ENCODE measurements at regions not wholly inside any gene's neighbourhood (a gene's known extent, or its start where the extent isn't known, plus 50 kb on each side); places are given as distances from the start of the nearest gene placed in this dataset.
"Not testable (repeated sequence)": the region's sequence is repeated elsewhere in the genome, so short reads cannot be mapped to it uniquely, and the experiment has no call there.

DNA sequence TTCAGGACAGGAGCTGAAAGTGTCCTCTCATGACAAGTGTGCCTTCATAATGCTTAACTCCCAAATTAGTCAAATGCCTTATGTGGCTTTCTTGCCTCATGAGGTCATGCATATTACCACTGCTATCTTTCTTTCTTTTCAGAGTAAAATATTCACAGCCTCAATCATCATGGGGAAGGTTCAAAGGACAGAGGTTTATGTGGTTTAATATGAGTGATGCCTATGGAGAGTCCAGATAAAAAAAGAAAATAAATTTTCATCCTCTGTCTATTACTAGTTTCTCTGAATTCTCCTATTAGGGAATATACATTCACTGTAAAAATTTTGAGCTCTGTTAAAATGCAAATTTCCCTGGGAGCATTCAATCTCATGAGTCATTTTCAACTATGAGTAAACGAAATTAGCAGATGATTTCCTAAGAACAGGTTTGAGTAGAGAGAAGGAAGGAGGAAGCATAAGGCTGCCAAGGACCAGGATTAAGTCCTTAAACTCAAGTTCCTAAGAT is 396.9 kb upstream of the ADGRB3 start:
- 33 to 42% methylated on average over 1 of the region's 1 CpG for WGBS, 2 donors

DNA sequence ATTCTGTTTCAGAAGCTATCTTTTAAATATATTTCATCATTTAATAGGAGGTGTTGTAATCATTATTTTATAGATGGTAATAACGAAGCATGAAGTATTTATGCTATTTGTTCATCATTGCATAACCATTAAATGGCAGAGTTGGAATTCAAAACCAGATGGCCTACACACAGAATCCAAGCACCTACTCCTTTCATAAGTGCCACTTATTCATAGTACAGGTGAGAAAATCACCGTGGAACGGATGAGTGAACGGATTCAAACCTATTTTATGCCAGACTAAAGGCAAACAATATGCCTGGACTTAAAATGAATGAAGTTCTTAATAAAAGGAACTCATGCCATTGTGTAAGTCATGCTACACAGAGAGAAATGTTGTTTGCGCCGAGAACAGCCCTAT is 397.9 kb upstream of the ADGRB3 start:
- 80 to 93% methylated on average over 6 of the region's 6 CpGs for WGBS, 2 donors
- H3K4me3 ChIP-seq (ENCODE audit: low read length in 2 of 2), result no peak overlapping the region
- intact Hi-C loops (cut with DNase I), result no loop called here
- DNase-seq (no peak), ATAC-seq (ENCODE audit: low FRiP score) (no peak)
- no peaks in the 10 kb centered on the region for H3K4me1 ChIP-seq (ENCODE audit: control insufficient read depth in 1 of 2, insufficient read depth in 2 of 2, low read length in 2 of 2)
- no peak overlapping the region for H3K27ac ChIP-seq (ENCODE audit: low read depth in 1 of 2, low read length in 2 of 2)
- H3K9me3 ChIP-seq (ENCODE audit: control insufficient read depth, low read length), result no peaks in the 10 kb centered on the region
- H3K36me3 ChIP-seq (ENCODE audit: control insufficient read depth in 1 of 2, insufficient read depth in 2 of 2, low read length in 1 of 2), result no peaks in the 10 kb centered on the region
- no peaks in the 10 kb centered on the region for H3K27me3 ChIP-seq (ENCODE audit: control insufficient read depth in 1 of 2, insufficient read depth in 2 of 2, low read length in 1 of 2)

More for the DNA sequence above, 396.9 kb upstream of the ADGRB3 start:
- no peak overlapping the region for H3K4me3 ChIP-seq (ENCODE audit: low read length in 2 of 2)
- no peak for DNase-seq
- no peak overlapping the region for H3K27ac ChIP-seq (ENCODE audit: low read depth in 1 of 2, low read length in 2 of 2)
- no peaks in the 10 kb centered on the region for H3K4me1 ChIP-seq (ENCODE audit: control insufficient read depth in 1 of 2, insufficient read depth in 2 of 2, low read length in 2 of 2)
- no peaks in the 10 kb centered on the region for H3K9me3 ChIP-seq (ENCODE audit: control insufficient read depth, low read length)
- ATAC-seq (ENCODE audit: low FRiP score), result no peak
- H3K27me3 ChIP-seq (ENCODE audit: control insufficient read depth in 1 of 2, insufficient read depth in 2 of 2, low read length in 1 of 2), result no peaks in the 10 kb centered on the region
- no peaks in the 10 kb centered on the region for H3K36me3 ChIP-seq (ENCODE audit: control insufficient read depth in 1 of 2, insufficient read depth in 2 of 2, low read length in 1 of 2)
- intact Hi-C loops (cut with DNase I), result no loop called here

DNA sequence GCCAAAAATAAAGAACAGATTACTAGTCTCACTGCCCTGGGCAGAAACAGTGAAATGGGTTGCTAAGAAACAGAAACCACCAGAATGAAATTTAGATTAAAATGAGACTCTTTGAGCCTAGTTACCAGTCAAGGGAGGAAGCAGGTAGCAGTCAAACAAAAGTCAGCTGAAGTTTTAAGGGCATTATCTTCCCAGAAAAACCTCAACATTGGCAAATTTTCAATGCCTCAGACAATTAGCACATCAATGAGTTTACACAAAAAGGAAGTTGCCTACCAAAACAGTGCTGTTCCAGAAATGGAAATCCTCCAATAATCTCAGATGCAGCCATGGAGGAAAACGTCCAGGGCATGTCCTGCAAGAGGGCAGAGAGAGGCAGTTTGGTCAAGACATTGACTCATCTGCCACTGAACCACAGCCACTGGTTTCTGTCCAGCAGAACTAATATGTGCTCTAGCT is 399.7 kb upstream of the ADGRB3 start:
- ATAC-seq (ENCODE audit: low FRiP score), result no peak
- intact Hi-C loops (cut with DNase I), result no loop called here
- WGBS, 2 donors, result 8 to 16% methylated on average over 1 of the region's 1 CpG
- Histone ChIP-seq H3K4me3 (ENCODE audit: low read length in 2 of 2) (no peak overlapping the region), H3K4me1 (ENCODE audit: control insufficient read depth in 1 of 2, insufficient read depth in 2 of 2, low read length in 2 of 2) (no peaks in the 10 kb centered on the region), H3K36me3 (ENCODE audit: control insufficient read depth in 1 of 2, insufficient read depth in 2 of 2, low read length in 1 of 2) (no peaks in the 10 kb centered on the region), H3K27ac (ENCODE audit: low read depth in 1 of 2, low read length in 2 of 2) (no peak overlapping the region), H3K27me3 (ENCODE audit: control insufficient read depth in 1 of 2, insufficient read depth in 2 of 2, low read length in 1 of 2) (no peaks in the 10 kb centered on the region), H3K9me3 (ENCODE audit: control insufficient read depth, low read length) (no peaks in the 10 kb centered on the region)
- no peak for DNase-seq

DNA sequence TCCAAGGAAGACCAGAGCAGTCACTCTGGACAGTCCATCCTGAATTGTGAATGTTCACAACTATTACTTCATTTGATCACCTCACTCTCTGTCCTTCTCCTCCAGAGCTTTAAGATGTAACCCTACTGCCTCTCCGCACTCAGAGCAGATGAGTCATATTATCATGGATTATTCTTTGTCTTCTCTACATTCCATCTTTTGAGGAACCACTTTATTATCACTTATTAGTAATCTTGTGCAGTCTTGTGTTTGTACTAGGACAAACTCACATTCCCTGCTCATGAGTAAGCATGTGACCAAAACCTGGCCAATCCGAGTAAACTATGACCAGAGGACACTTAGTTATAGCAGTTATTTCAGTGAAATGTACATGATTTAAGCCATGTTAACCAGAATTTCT is 401.5 kb upstream of the ADGRB3 start:
- Histone ChIP-seq H3K27ac (ENCODE audit: low read depth in 1 of 2, low read length in 2 of 2) (no peak overlapping the region), H3K27me3 (ENCODE audit: control insufficient read depth in 1 of 2, insufficient read depth in 2 of 2, low read length in 1 of 2) (no peaks in the 10 kb centered on the region), H3K4me3 (ENCODE audit: low read length in 2 of 2) (no peak overlapping the region), H3K36me3 (ENCODE audit: control insufficient read depth in 1 of 2, insufficient read depth in 2 of 2, low read length in 1 of 2) (no peaks in the 10 kb centered on the region), H3K9me3 (ENCODE audit: control insufficient read depth, low read length) (no peaks in the 10 kb centered on the region), H3K4me1 (ENCODE audit: control insufficient read depth in 1 of 2, insufficient read depth in 2 of 2, low read length in 2 of 2) (no peaks in the 10 kb centered on the region)
- ATAC-seq (ENCODE audit: low FRiP score) (no peak), DNase-seq (no peak)
- WGBS, 2 donors, result 74 to 83% methylated on average over 2 of the region's 2 CpGs
- intact Hi-C loops (cut with DNase I), result no loop called here

DNA sequence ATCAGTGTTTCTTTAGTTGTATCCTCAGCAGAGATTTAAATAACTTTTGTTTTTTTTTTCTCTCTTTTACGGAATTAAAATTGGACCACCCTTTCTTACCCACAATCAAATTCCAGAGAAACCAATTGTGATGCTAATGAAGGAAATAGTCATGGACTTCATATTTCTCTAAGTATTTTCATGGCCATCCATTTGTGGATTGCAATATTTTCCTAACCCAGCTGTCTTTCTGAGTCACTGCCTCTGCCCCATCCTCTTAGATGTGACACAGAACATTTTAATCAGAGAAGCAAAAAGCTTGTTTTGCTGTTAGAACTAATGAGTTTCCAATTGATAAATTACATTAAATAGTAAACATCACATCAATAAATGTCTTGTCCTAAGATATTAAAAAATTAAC is 405.5 kb upstream of the ADGRB3 start:
- no peak overlapping the region for H3K4me3 ChIP-seq (ENCODE audit: low read length in 2 of 2)
- no peaks in the 10 kb centered on the region for H3K4me1 ChIP-seq (ENCODE audit: control insufficient read depth in 1 of 2, insufficient read depth in 2 of 2, low read length in 2 of 2)
- no peak for DNase-seq
- no peaks in the 10 kb centered on the region for H3K36me3 ChIP-seq (ENCODE audit: control insufficient read depth in 1 of 2, insufficient read depth in 2 of 2, low read length in 1 of 2)
- no peaks in the 10 kb centered on the region for H3K27me3 ChIP-seq (ENCODE audit: control insufficient read depth in 1 of 2, insufficient read depth in 2 of 2, low read length in 1 of 2)
- no peaks in the 10 kb centered on the region for H3K9me3 ChIP-seq (ENCODE audit: control insufficient read depth, low read length)
- H3K27ac ChIP-seq (ENCODE audit: low read depth in 1 of 2, low read length in 2 of 2), result no peak overlapping the region
- ATAC-seq (ENCODE audit: low FRiP score), result no peak
- intact Hi-C loops (cut with DNase I), result no loop called here
- 48 to 60% methylated on average over 1 of the region's 1 CpG for WGBS, 2 donors

DNA sequence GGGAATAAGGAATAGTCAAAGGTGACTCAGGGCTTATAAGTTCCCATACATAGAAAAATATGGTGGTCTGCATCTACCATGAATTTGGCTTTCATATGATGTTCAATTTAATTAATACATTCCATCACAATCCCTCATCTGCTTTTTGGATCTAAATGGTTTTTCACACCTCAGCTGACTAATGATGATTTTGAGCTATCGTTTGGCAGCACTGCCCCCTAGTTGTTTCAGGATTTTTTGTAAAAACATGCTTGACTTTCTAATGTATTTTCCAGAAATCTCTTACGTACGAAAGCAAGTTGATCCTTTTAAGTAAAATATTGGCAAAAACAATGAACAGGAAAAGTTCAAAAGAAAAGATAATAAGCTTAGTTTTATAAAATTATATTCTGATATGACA is 408.6 kb upstream of the ADGRB3 start:
- no peaks in the 10 kb centered on the region for H3K9me3 ChIP-seq (ENCODE audit: control insufficient read depth, low read length)
- intact Hi-C loops (cut with DNase I), result no loop called here
- H3K27me3 ChIP-seq (ENCODE audit: control insufficient read depth in 1 of 2, insufficient read depth in 2 of 2, low read length in 1 of 2), result no peaks in the 10 kb centered on the region
- ATAC-seq (ENCODE audit: low FRiP score) (no peak), DNase-seq (no peak)
- WGBS, 2 donors, result 16 to 33% methylated on average over 3 of the region's 3 CpGs
- H3K4me3 ChIP-seq (ENCODE audit: low read length in 2 of 2), result no peak overlapping the region
- H3K27ac ChIP-seq (ENCODE audit: low read depth in 1 of 2, low read length in 2 of 2), result no peak overlapping the region
- H3K4me1 ChIP-seq (ENCODE audit: control insufficient read depth in 1 of 2, insufficient read depth in 2 of 2, low read length in 2 of 2), result no peaks in the 10 kb centered on the region
- no peaks in the 10 kb centered on the region for H3K36me3 ChIP-seq (ENCODE audit: control insufficient read depth in 1 of 2, insufficient read depth in 2 of 2, low read length in 1 of 2)

DNA sequence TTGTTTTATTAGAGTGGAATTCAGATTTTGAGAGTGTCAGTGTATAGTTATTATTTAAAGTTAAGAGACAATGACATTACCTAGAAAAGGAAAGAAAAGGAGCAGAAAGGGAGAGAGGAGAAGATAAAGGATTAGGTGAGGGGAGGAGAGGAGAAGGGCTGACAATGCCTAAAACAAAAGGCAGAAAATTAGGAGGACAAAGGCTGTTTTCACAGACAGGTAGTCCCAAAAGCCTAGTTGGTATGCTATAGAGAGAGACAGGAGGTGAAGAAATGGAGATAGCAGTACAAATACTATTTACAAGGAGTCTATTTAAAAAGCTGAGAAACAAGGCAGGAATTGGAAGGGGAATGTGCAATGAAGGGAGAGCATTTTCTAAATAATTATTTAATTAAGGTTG is 409.4 kb upstream of the ADGRB3 start:
- Histone ChIP-seq H3K4me1 (ENCODE audit: control insufficient read depth in 1 of 2, insufficient read depth in 2 of 2, low read length in 2 of 2) (no peaks in the 10 kb centered on the region), H3K4me3 (ENCODE audit: low read length in 2 of 2) (no peak overlapping the region), H3K27me3 (ENCODE audit: control insufficient read depth in 1 of 2, insufficient read depth in 2 of 2, low read length in 1 of 2) (no peaks in the 10 kb centered on the region), H3K27ac (ENCODE audit: low read depth in 1 of 2, low read length in 2 of 2) (no peak overlapping the region), H3K36me3 (ENCODE audit: control insufficient read depth in 1 of 2, insufficient read depth in 2 of 2, low read length in 1 of 2) (no peaks in the 10 kb centered on the region), H3K9me3 (ENCODE audit: control insufficient read depth, low read length) (no peaks in the 10 kb centered on the region)
- DNase-seq, result no peak
- intact Hi-C loops (cut with DNase I), result no loop called here
- no peak for ATAC-seq (ENCODE audit: low FRiP score)

DNA sequence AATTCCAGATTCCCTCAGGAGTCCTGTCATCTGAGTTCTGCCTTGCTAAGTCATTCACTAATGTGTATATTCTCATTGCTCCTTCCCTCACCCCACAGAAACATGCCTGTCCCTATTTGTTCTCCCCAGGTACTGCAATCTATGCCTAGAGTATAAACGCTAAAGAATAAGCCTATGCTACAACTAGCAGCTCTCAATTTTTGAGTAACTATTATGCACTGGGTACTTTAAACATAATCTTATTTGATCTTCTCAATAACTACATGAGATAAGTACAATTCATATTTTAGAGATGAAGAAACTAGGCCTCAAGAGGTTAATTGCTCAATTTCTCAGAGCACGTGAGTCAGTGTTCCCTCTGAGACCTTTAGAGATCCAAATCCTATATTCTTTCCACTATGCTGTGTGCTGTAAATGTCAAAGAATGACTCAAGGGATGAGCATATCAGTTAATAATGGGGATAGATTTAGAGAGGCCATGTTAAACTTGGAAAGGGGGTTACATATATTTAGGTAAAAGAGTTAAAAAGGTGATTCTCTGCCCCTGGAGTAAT is 423.8 kb upstream of the ADGRB3 start:
- DNase-seq, result no peak
- intact Hi-C loops (cut with DNase I), result no loop called here
- no peaks in the 10 kb centered on the region for H3K36me3 ChIP-seq (ENCODE audit: control insufficient read depth in 1 of 2, insufficient read depth in 2 of 2, low read length in 1 of 2)
- ATAC-seq (ENCODE audit: low FRiP score), result no peak
- no peak overlapping the region for H3K27ac ChIP-seq (ENCODE audit: low read depth in 1 of 2, low read length in 2 of 2)
- no peaks in the 10 kb centered on the region for H3K4me1 ChIP-seq (ENCODE audit: control insufficient read depth in 1 of 2, insufficient read depth in 2 of 2, low read length in 2 of 2)
- no peaks in the 10 kb centered on the region for H3K27me3 ChIP-seq (ENCODE audit: control insufficient read depth in 1 of 2, insufficient read depth in 2 of 2, low read length in 1 of 2)
- 68 to 81% methylated on average over 2 of the region's 2 CpGs for WGBS, 2 donors
- H3K4me3 ChIP-seq (ENCODE audit: low read length in 2 of 2), result no peak overlapping the region
- peaks cover under 1% of the 10 kb centered on the region for H3K9me3 ChIP-seq (ENCODE audit: control insufficient read depth, low read length)

DNA sequence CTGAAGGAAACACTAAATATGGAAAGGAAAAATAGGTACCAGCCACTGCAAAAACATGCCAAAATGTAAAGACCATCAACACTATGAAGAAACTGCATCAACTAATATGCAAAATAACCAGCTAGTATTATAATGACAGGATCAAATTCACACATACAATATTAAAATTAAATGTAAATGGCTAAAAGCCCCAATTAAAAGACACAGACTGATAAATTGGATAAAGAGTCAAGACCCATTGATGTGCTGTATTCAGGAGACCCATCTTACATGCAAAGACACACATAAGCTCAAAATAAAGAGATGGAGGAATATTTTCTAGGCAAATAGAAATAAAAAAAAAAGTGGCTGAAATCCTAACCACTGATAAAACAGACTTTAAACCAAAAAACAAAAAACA is 427.5 kb upstream of the ADGRB3 start:
- H3K4me1 ChIP-seq (ENCODE audit: control insufficient read depth in 1 of 2, insufficient read depth in 2 of 2, low read length in 2 of 2); H3K4me3 ChIP-seq (ENCODE audit: low read length in 2 of 2); H3K9me3 ChIP-seq (ENCODE audit: control insufficient read depth, low read length); DNase-seq; intact Hi-C loops (cut with DNase I); ATAC-seq (ENCODE audit: low FRiP score); H3K36me3 ChIP-seq (ENCODE audit: control insufficient read depth in 1 of 2, insufficient read depth in 2 of 2, low read length in 1 of 2); H3K27ac ChIP-seq (ENCODE audit: low read depth in 1 of 2, low read length in 2 of 2); H3K27me3 ChIP-seq (ENCODE audit: control insufficient read depth in 1 of 2, insufficient read depth in 2 of 2, low read length in 1 of 2): not testable (repeated sequence)

Data from aorta (tissue), 5 donors.